Liver (tissue), 8 donors: ENCODE measurements at regions not wholly inside any gene's neighbourhood (a gene's known extent, or its start where the extent isn't known, plus 50 kb on each side); places are given as distances from the start of the nearest gene placed in this dataset.
A peak's percentile ranks its signal among the peaks of the same experiment; 100 is the strongest.

Experiments
- DNase-seq: peaks from one replicate; pipeline ENCODE4 v3.0.0-alpha.2; 2017; ENCODE audit warnings: low spot score
- H3K27ac ChIP-seq, 2 donors: one replicate each; pipeline ENCODE4 v1.7.0; 2013; ENCODE audit warnings: inconsistent platforms in 2 of 2, low read length in 2 of 2, control low read depth in 1 of 2, low read depth in 1 of 2, mild to moderate bottlenecking in 1 of 2
- H3K27me3 ChIP-seq, 4 donors: one replicate each; pipeline versions ENCODE4 v1.6.1 to v1.7.0; 2013; ENCODE audit warnings: low read length in 3 of 4, inconsistent platforms in 1 of 4, mild to moderate bottlenecking in 1 of 4, moderate library complexity in 1 of 4; ENCODE audit not compliant: control insufficient read depth in 4 of 4, insufficient read depth in 4 of 4
- H3K36me3 ChIP-seq, 4 donors: one replicate each; pipeline versions ENCODE4 v1.6.1 to v1.7.0; 2013; ENCODE audit warnings: low read length in 3 of 4, mild to moderate bottlenecking in 3 of 4, low read depth in 1 of 4, moderate library complexity in 1 of 4; ENCODE audit not compliant: control insufficient read depth in 4 of 4, insufficient read depth in 3 of 4
- H3K4me1 ChIP-seq, 4 donors: one replicate each; pipeline versions ENCODE4 v1.6.1 to v1.7.0; 2013; ENCODE audit warnings: low read length in 3 of 4, mild to moderate bottlenecking in 3 of 4, moderate library complexity in 1 of 4; ENCODE audit not compliant: control insufficient read depth in 4 of 4, insufficient read depth in 4 of 4
- H3K4me3 ChIP-seq, 3 donors: one replicate each; pipeline versions ENCODE4 v1.6.1 to v1.7.0; 2013; ENCODE audit warnings: low read length in 3 of 3, control low read depth in 1 of 3, low read depth in 1 of 3, mild to moderate bottlenecking in 1 of 3
- H3K9ac ChIP-seq, 2 donors: one replicate each; pipeline ENCODE4 v1.7.0; 2013; ENCODE audit warnings: low read length in 2 of 2, mild to moderate bottlenecking in 2 of 2, moderate library complexity in 2 of 2, control low read depth in 1 of 2, low read depth in 1 of 2
- H3K9me3 ChIP-seq, 4 donors: one replicate each; pipeline versions ENCODE4 v1.6.1 to v1.7.0; 2013; ENCODE audit warnings: low read length in 3 of 4; ENCODE audit not compliant: control insufficient read depth in 4 of 4
- ATF3 ChIP-seq: IDR thresholded peaks from 2 replicates; pipeline ENCODE4 v1.6.1; 2016; ENCODE audit warnings: antibody characterized with exemption
- CTCF ChIP-seq: fragments of 150-350 bp; IDR thresholded peaks from 2 replicates; pipeline ENCODE4 v1.5.1; 2017; ENCODE audit warnings: improper control_type of control experiment, low read depth, low read length; ENCODE audit not compliant: missing input control
- EGR1 ChIP-seq, 2 donors: IDR thresholded peaks; 2 replicates each; pipeline ENCODE4 v1.6.1; 2016 to 2018; ENCODE audit warnings: antibody characterized with exemption in 2 of 2, low read depth in 2 of 2
- FOXA1 ChIP-seq: IDR thresholded peaks from 2 replicates; pipeline ENCODE4 v1.6.1; 2016; ENCODE audit warnings: antibody characterized with exemption
- FOXA2 ChIP-seq: IDR thresholded peaks from 2 replicates; pipeline ENCODE4 v1.6.1; 2016; ENCODE audit warnings: antibody characterized with exemption
- GABPA ChIP-seq, 2 donors: IDR thresholded peaks in 1 of 2; conservative IDR thresholded peaks in 1 of 2; 2 replicates each; pipeline ENCODE4 v1.6.1; 2016; ENCODE audit warnings: antibody characterized with exemption in 2 of 2, mild to moderate bottlenecking in 1 of 2, moderate library complexity in 1 of 2
- HNF4A ChIP-seq, 2 donors: conservative IDR thresholded peaks; 2 replicates each; pipeline ENCODE4 v1.6.1; 2016; ENCODE audit warnings: antibody characterized with exemption in 2 of 2, mild to moderate bottlenecking in 2 of 2
- HNF4G ChIP-seq: IDR thresholded peaks from 2 replicates; pipeline ENCODE4 v1.6.1; 2016; ENCODE audit warnings: antibody characterized with exemption
- JUND ChIP-seq, 2 donors: IDR thresholded peaks; 2 replicates each; pipeline ENCODE4 v1.6.1; 2016; ENCODE audit warnings: antibody characterized with exemption in 2 of 2
- MAX ChIP-seq: IDR thresholded peaks from 2 replicates; pipeline ENCODE4 v1.6.1; 2016; ENCODE audit warnings: antibody characterized with exemption
- NR2F2 ChIP-seq: IDR thresholded peaks from 2 replicates; pipeline ENCODE4 v1.6.1; 2016; ENCODE audit warnings: antibody characterized with exemption
- RAD21 ChIP-seq, 2 donors: IDR thresholded peaks; 2 replicates each; pipeline ENCODE4 v1.6.1; 2016; ENCODE audit warnings: antibody characterized with exemption in 2 of 2, mild to moderate bottlenecking in 2 of 2
- SP1 ChIP-seq: IDR thresholded peaks from 2 replicates; pipeline ENCODE4 v1.6.1; 2018; ENCODE audit warnings: antibody characterized with exemption, mild to moderate bottlenecking
- TAF1 ChIP-seq: conservative IDR thresholded peaks from 2 replicates; pipeline ENCODE4 v1.6.1; 2016; ENCODE audit warnings: antibody characterized with exemption, mild to moderate bottlenecking
- YY1 ChIP-seq: IDR thresholded peaks from 2 replicates; pipeline ENCODE4 v1.6.1; 2016; ENCODE audit warnings: antibody characterized with exemption, mild to moderate bottlenecking
- ZBTB33 ChIP-seq: IDR thresholded peaks from 2 replicates; pipeline ENCODE4 v1.6.1; 2016; ENCODE audit warnings: antibody characterized with exemption
- WGBS: extraction: QIAGEN DNeasy Blood & Tissue Kit; methylation state at CpG from one replicate; pipeline ENCODE4 v1.1.7; 2013; 5-methylcytosine and 5-hydroxymethylcytosine counted together
- TF ChIP-seq, protein P1 (sequence below): IDR thresholded peaks from 2 replicates; pipeline ENCODE4 v1.6.1; 2016; ENCODE audit warnings: antibody characterized with exemption, mild to moderate bottlenecking
- donor health status: healthy.
- donor health status: healthy.
- donor health status: healthy.
- donor health status: healthy.
- donor health status: healthy.

DNA sequence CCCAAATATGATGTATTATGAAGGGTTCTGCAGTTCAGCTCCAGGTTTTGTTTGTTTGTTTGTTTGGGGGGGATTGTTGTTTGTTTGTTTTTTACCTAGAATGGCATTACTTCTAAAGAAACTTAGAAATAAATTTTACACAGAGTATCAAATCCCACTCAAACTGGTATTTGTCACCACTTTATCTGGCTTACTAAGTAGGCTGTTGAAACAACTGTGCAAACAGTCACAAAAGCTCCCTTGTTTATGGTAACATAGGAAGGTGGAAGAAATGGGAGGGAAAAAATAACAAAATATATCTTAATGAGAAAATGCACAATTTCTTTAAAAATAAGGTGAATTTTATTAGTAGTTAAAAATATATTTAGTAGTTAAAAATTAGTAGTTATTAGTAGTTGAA is 108.3 kb upstream of the ANO5 start:
- Histone ChIP-seq H3K4me3 (no peak overlapping the region), H3K27ac (no peak overlapping the region), H3K4me1 (peaks cover 4 to 18% (median 13%) of the 10 kb centered on the region in 4 donors), H3K9ac (no peak overlapping the region), H3K27me3 (no peaks in the 10 kb centered on the region), H3K9me3 (no peaks in the 10 kb centered on the region), H3K36me3 (no peaks in the 10 kb centered on the region)
- DNase-seq = no peak
- no peak for TF ChIP-seq SP1
- TF ChIP-seq JUND (IDR thresholded peaks at IDR 0.05) = no peak
- no peak for TF ChIP-seq RAD21 (IDR thresholded peaks at IDR 0.05)
- no peak for TF ChIP-seq HNF4A (conservative IDR thresholded peaks at IDR 0.05)
- no peak for TF ChIP-seq FOXA1
- TF ChIP-seq, protein P1, sequence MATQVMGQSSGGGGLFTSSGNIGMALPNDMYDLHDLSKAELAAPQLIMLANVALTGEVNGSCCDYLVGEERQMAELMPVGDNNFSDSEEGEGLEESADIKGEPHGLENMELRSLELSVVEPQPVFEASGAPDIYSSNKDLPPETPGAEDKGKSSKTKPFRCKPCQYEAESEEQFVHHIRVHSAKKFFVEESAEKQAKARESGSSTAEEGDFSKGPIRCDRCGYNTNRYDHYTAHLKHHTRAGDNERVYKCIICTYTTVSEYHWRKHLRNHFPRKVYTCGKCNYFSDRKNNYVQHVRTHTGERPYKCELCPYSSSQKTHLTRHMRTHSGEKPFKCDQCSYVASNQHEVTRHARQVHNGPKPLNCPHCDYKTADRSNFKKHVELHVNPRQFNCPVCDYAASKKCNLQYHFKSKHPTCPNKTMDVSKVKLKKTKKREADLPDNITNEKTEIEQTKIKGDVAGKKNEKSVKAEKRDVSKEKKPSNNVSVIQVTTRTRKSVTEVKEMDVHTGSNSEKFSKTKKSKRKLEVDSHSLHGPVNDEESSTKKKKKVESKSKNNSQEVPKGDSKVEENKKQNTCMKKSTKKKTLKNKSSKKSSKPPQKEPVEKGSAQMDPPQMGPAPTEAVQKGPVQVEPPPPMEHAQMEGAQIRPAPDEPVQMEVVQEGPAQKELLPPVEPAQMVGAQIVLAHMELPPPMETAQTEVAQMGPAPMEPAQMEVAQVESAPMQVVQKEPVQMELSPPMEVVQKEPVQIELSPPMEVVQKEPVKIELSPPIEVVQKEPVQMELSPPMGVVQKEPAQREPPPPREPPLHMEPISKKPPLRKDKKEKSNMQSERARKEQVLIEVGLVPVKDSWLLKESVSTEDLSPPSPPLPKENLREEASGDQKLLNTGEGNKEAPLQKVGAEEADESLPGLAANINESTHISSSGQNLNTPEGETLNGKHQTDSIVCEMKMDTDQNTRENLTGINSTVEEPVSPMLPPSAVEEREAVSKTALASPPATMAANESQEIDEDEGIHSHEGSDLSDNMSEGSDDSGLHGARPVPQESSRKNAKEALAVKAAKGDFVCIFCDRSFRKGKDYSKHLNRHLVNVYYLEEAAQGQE = no peak
- TF ChIP-seq FOXA2 = no peak
- TF ChIP-seq ZBTB33 = no peak
- no peak for TF ChIP-seq TAF1
- TF ChIP-seq EGR1 (IDR thresholded peaks at IDR 0.05; ENCODE audit: low read depth in 2 of 2) = no peak
- no peak for TF ChIP-seq YY1
- TF ChIP-seq ATF3 = no peak
- TF ChIP-seq HNF4G = no peak
- no peak for TF ChIP-seq MAX
- TF ChIP-seq CTCF = no peak
- no peak for TF ChIP-seq GABPA (IDR thresholded peaks at IDR 0.05 in 1 of 2, conservative IDR thresholded peaks at IDR 0.05 in 1 of 2)
- TF ChIP-seq NR2F2 = no peak

- WGBS = 54% methylated on average over 2 of the region's 2 CpGs
- Histone ChIP-seq H3K9me3 (no peaks in the 10 kb centered on the region), H3K36me3 (no peaks in the 10 kb centered on the region), H3K9ac (no peak overlapping the region), H3K27me3 (no peaks in the 10 kb centered on the region), H3K4me3 (no peak overlapping the region), H3K4me1 (peaks cover 0 to 4% (median 0%) of the 10 kb centered on the region in 4 donors), H3K27ac (no peak overlapping the region)
- TF ChIP-seq JUND (IDR thresholded peaks at IDR 0.05) = no peak
- peak; percentile 46 to 64 for TF ChIP-seq HNF4A (conservative IDR thresholded peaks at IDR 0.05)
- no peak for DNase-seq
Observed at GRCh38 chr11:22089609-22090008, 103.3 kb upstream of the ANO5 start.
